HUES64 (cell line): ENCODE measurements at regions not wholly inside any gene's neighbourhood (a gene's known extent, or its start where the extent isn't known, plus 50 kb on each side); places are given as distances from the start of the nearest gene placed in this dataset.

Experiments used
- H3K27ac ChIP-seq: 2 replicates; pipeline ENCODE4 v1.7.0; 2013; ENCODE audit warnings: low read depth, low read length, inconsistent platforms
- H3K27me3 ChIP-seq: 2 replicates; pipeline ENCODE4 v1.6.1; 2013; ENCODE audit warnings: mild to moderate bottlenecking, low read length; ENCODE audit not compliant: insufficient read depth
- H3K36me3 ChIP-seq: 2 replicates; pipeline ENCODE4 v1.6.1; 2013; ENCODE audit warnings: mild to moderate bottlenecking, low read length; ENCODE audit not compliant: insufficient read depth
- H3K4me1 ChIP-seq: 2 replicates; pipeline ENCODE4 v1.6.1; 2013; ENCODE audit warnings: mild to moderate bottlenecking, low read length, moderate library complexity; ENCODE audit not compliant: insufficient read depth
- H3K4me3 ChIP-seq: 2 replicates; pipeline ENCODE4 v1.5.1; 2013; ENCODE audit warnings: mild to moderate bottlenecking, low read length, moderate library complexity
- H3K9ac ChIP-seq: 2 replicates; pipeline ENCODE4 v1.6.1; 2013; ENCODE audit warnings: mild to moderate bottlenecking, low read depth, low read length
- H3K9me3 ChIP-seq: 2 replicates; pipeline ENCODE4 v1.6.1; 2013; ENCODE audit warnings: low read depth, low read length; ENCODE audit not compliant: insufficient read depth
- WGBS: fragments of 150-250, 120-280 bp; methylation state at CpG from one replicate; pipeline ENCODE4 v1.1.7; 2013; ENCODE audit warnings: missing lambda C conversion rate; 5-methylcytosine and 5-hydroxymethylcytosine counted together

GRCh38 chr7:132051311-132051710, 494.9 kb upstream of the PODXL start:
- H3K27me3 ChIP-seq, result no peaks in the 10 kb centered on the region
- WGBS, result 88% methylated on average over 3 of the region's 3 CpGs
- no peak overlapping the region for H3K27ac ChIP-seq
- H3K36me3 ChIP-seq, result no peaks in the 10 kb centered on the region
- no peaks in the 10 kb centered on the region for H3K9me3 ChIP-seq
- no peaks in the 10 kb centered on the region for H3K4me1 ChIP-seq
- H3K4me3 ChIP-seq, result no peak overlapping the region
- H3K9ac ChIP-seq, result no peak overlapping the region

GRCh38 chr7:132049462-132050304, 493.3 kb upstream of the PODXL start:
- Histone ChIP-seq H3K36me3 (no peaks in the 10 kb centered on the region), H3K9me3 (no peaks in the 10 kb centered on the region), H3K27me3 (no peaks in the 10 kb centered on the region), H3K9ac (no peak overlapping the region), H3K4me3 (peak overlapping the region; percentile 28; the same call in 1 of the 2 replicates), H3K27ac (no peak overlapping the region), H3K4me1 (no peaks in the 10 kb centered on the region)
- WGBS, result 70% methylated on average over 9 of the region's 9 CpGs

- no peaks in the 10 kb centered on the region for H3K36me3 ChIP-seq
- H3K4me3 ChIP-seq, result no peak overlapping the region
- no peaks in the 10 kb centered on the region for H3K27me3 ChIP-seq
- no peaks in the 10 kb centered on the region for H3K4me1 ChIP-seq
- no peak overlapping the region for H3K9ac ChIP-seq
- H3K9me3 ChIP-seq, result 0 out of 2 replicates have a peak, but pooled peaks cover 2% of the 10 kb centered on the region
- 96% methylated on average over 2 of the region's 2 CpGs for WGBS
- H3K27ac ChIP-seq, result no peak overlapping the region
Observed at GRCh38 chr7:132045481-132045980, 489.1 kb upstream of the PODXL start.

- Histone ChIP-seq H3K27ac (no peak overlapping the region), H3K4me1 (no peaks in the 10 kb centered on the region), H3K9me3 (0 out of 2 replicates have a peak, but pooled peaks cover 2% of the 10 kb centered on the region), H3K27me3 (no peaks in the 10 kb centered on the region), H3K4me3 (no peak overlapping the region), H3K9ac (no peak overlapping the region), H3K36me3 (no peaks in the 10 kb centered on the region)
- 82% methylated on average over 2 of the region's 2 CpGs for WGBS
Observed at GRCh38 chr7:132045002-132045401, 488.6 kb upstream of the PODXL start.

- Histone ChIP-seq H3K4me3 (no peak overlapping the region), H3K4me1 (no peaks in the 10 kb centered on the region), H3K27ac (no peak overlapping the region), H3K36me3 (no peaks in the 10 kb centered on the region), H3K9me3 (0 out of 2 replicates have a peak, but pooled peaks cover 2% of the 10 kb centered on the region), H3K9ac (no peak overlapping the region), H3K27me3 (no peaks in the 10 kb centered on the region)
- 93% methylated on average over 1 of the region's 1 CpG for WGBS
Observed at GRCh38 chr7:132044247-132044646, 487.8 kb upstream of the PODXL start.

- H3K27me3 ChIP-seq, result no peaks in the 10 kb centered on the region
- 100% methylated on average over 2 of the region's 3 CpGs for WGBS
- 0 out of 2 replicates have a peak, but pooled peaks cover 2% of the 10 kb centered on the region for H3K9me3 ChIP-seq
- no peaks in the 10 kb centered on the region for H3K36me3 ChIP-seq
- H3K27ac ChIP-seq, result no peak overlapping the region
- H3K4me1 ChIP-seq, result peaks cover 12% of the 10 kb centered on the region
- H3K4me3 ChIP-seq, result no peak overlapping the region
- H3K9ac ChIP-seq, result no peak overlapping the region
Observed at GRCh38 chr7:132041108-132041507, 484.7 kb upstream of the PODXL start.

GRCh38 chr7:132035517-132036362, 479.3 kb upstream of the PODXL start:
- Histone ChIP-seq H3K9ac (no peak overlapping the region; the same call in 1 of the 2 replicates), H3K9me3 (no peaks in the 10 kb centered on the region)
- WGBS, result 78% methylated on average over 9 of the region's 9 CpGs

GRCh38 chr7:132034748-132035416, 478.5 kb upstream of the PODXL start:
- no peaks in the 10 kb centered on the region for H3K27me3 ChIP-seq
- peak overlapping the region; percentile 31; the same call in 1 of the 2 replicates for H3K27ac ChIP-seq
- H3K9ac ChIP-seq, result no peak overlapping the region
- 91% methylated on average over 5 of the region's 6 CpGs for WGBS
- no peaks in the 10 kb centered on the region for H3K9me3 ChIP-seq
- H3K4me1 ChIP-seq, result peaks cover 25% of the 10 kb centered on the region
- no peaks in the 10 kb centered on the region for H3K36me3 ChIP-seq
- H3K4me3 ChIP-seq, result no peak overlapping the region

More at GRCh38 chr7:132035517-132036362, 479.3 kb upstream of the PODXL start:
- Histone ChIP-seq H3K4me1 (peaks cover 25% of the 10 kb centered on the region), H3K27ac (peak overlapping the region; percentile 31), H3K4me3 (no peak overlapping the region), H3K27me3 (no peaks in the 10 kb centered on the region), H3K36me3 (no peaks in the 10 kb centered on the region)

GRCh38 chr7:132030883-132031282, 474.5 kb upstream of the PODXL start:
- Histone ChIP-seq H3K4me3 (no peak overlapping the region), H3K4me1 (peaks cover 11% of the 10 kb centered on the region), H3K27me3 (no peaks in the 10 kb centered on the region), H3K36me3 (no peaks in the 10 kb centered on the region), H3K27ac (no peak overlapping the region), H3K9ac (no peak overlapping the region), H3K9me3 (no peaks in the 10 kb centered on the region)
- WGBS, result 97% methylated on average over 2 of the region's 2 CpGs

GRCh38 chr7:132030086-132030568, 473.7 kb upstream of the PODXL start:
- Histone ChIP-seq H3K36me3 (no peaks in the 10 kb centered on the region), H3K27ac (no peak overlapping the region), H3K4me3 (no peak overlapping the region), H3K4me1 (peaks cover 5% of the 10 kb centered on the region; the same call in 1 of the 2 replicates), H3K27me3 (no peaks in the 10 kb centered on the region), H3K9me3 (no peaks in the 10 kb centered on the region), H3K9ac (no peak overlapping the region)
- 91% methylated on average over 1 of the region's 3 CpGs for WGBS
